Body of pancreas (tissue), 4 donors: ENCODE measurements at regions not wholly inside any gene's neighbourhood (a gene's known extent, or its start where the extent isn't known, plus 50 kb on each side); places are given as distances from the start of the nearest gene placed in this dataset.

Experiments used
- ATAC-seq: fragments of 150-250 bp; one replicate; pipeline ENCODE4 v1.9.1; 2016
- DNase-seq, 4 donors: peaks; one replicate each; pipeline ENCODE4 v3.0.0-alpha.2; 2019
- H3K27ac ChIP-seq, 4 donors: fragments of 200-600 bp; sonication (generic); 1 replicate in 3 of 4; 2 replicates in 1 of 4; pipeline versions ENCODE4 v1.5.1 to v1.6.1; 2016 to 2019; ENCODE audit warnings: mild to moderate bottlenecking in 1 of 4, mixed read lengths in 1 of 4, moderate library complexity in 1 of 4
- H3K27me3 ChIP-seq, 2 donors: fragments of 200-600 bp; sonication (generic); one replicate each; pipeline ENCODE4 v1.6.0; 2016; ENCODE audit warnings: mild to moderate bottlenecking in 1 of 2
- H3K36me3 ChIP-seq, 2 donors: fragments of 200-600 bp; sonication (generic); replicated peaks in 1 of 2; 2 replicates each; pipeline ENCODE4 v1.5.1; 2016; ENCODE audit warnings: low read depth in 2 of 2; ENCODE audit not compliant: insufficient read depth in 1 of 2
- H3K4me1 ChIP-seq: fragments of 200-600 bp; sonication (generic); one replicate; pipeline ENCODE4 v1.6.0; 2016
- H3K4me3 ChIP-seq, 2 donors: fragments of 200-600 bp; sonication (generic); 1 replicate in 1 of 2; 2 replicates in 1 of 2; pipeline ENCODE4 v1.5.1; 2016 to 2019
- H3K9me3 ChIP-seq, 3 donors: fragments of 200-600 bp; sonication (generic); 1 replicate in 2 of 3; 2 replicates in 1 of 3; pipeline ENCODE4 v1.5.1; 2016
- CTCF ChIP-seq, 7 experiments: fragments of 450-650 bp in 4 of 7; fragments of 200-600 bp in 3 of 7; sonication (generic) in 3 of 7; IDR thresholded peaks; one replicate each; pipeline ENCODE4 v1.5.1; 2016 to 2019; ENCODE audit warnings: antibody characterized with exemption in 7 of 7
- POLR2A ChIP-seq, 3 donors: fragments of 450-650 bp; IDR thresholded peaks; one replicate each; pipeline ENCODE4 v1.6.1; 2016; ENCODE audit warnings: antibody characterized with exemption in 3 of 3, mild to moderate bottlenecking in 2 of 3
- WGBS, 2 donors: methylation state at CpG; one replicate each; pipeline ENCODE4 v1.1.5; 2017; 5-methylcytosine and 5-hydroxymethylcytosine counted together
- intact Hi-C: fragments of 100-400 bp; cut with DNase I; formaldehyde crosslinking; loops from one replicate; pipeline ENCODE4 v1.15.1; 2023

DNA sequence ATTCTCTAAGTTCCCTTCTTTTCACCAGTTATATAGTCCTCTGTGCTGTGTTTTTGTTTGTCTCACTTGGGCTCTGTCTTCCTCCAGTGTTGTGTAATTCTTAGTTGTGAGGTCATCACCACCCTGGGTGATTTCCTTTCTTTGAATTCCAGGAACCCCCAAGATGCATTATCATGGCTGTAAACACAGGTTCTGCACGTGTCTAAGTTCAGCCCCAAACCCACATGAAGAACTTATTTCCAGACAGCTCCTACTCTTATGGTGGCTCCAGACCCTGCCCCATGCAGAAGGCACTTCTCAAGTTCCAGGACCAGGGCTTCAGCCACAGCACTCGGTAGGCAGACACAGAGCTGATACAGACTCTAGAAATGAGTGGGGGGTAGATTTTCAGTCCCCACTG lies 560.5 kb downstream of the BCL11B start:
- intact Hi-C loops = no loop called here
- H3K36me3 ChIP-seq = no peaks in the 10 kb centered on the region
- WGBS, 2 donors = 47 to 52% methylated on average over 2 of the region's 2 CpGs
- ATAC-seq = no peak
- TF ChIP-seq CTCF (IDR thresholded peaks at IDR 0.05) (no peak), POLR2A (IDR thresholded peaks at IDR 0.05) (no peak)
- no peak overlapping the region for H3K27ac ChIP-seq
- H3K9me3 ChIP-seq = no peaks in the 10 kb centered on the region
- no peak for DNase-seq
- H3K27me3 ChIP-seq = no peaks in the 10 kb centered on the region
- no peak overlapping the region for H3K4me3 ChIP-seq
- H3K4me1 ChIP-seq = no peaks in the 10 kb centered on the region

DNA sequence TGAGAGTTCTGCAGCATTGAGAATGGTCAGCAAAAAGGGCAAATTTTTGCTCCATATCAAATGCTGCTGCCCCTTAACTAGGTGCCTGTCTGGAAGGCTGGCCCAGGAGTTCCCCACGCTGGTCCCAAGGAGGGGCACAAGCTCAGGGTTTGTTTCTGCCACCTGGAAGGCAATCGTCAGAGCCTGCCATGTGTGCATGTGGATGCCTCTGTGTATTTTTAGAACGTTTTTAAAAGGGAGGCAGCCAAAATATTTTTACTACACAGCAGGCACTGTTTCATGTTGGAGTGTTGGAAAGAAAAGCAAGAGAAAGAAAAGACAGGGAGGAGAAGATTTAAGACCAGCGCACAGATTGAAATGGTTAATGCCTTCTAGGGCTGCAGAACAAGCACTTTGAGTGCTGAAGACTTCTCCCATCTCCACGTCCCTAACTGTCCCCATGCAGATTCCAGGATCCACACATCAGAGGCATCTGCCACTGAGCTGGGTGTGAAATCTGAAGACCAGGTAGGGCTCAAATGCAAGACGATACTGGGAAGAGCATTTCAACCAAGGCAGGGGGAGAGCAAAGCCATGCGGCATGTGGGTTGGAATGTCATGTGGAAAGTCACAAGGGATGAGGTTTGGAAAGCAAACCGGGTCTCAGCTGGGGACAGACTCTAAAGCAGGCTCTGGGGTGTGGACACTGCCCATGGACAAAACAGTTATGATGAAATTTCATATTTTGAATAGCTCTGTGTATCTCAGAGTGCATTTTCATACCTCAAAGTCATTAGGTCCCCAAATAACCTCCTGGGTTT lies 557.2 kb downstream of the BCL11B start:
- ATAC-seq = no peak
- Histone ChIP-seq H3K4me1 (no peaks in the 10 kb centered on the region), H3K36me3 (no peaks in the 10 kb centered on the region), H3K9me3 (no peaks in the 10 kb centered on the region), H3K4me3 (no peak overlapping the region), H3K27me3 (no peaks in the 10 kb centered on the region), H3K27ac (no peak overlapping the region)
- intact Hi-C loops = no loop called here
- no peak for DNase-seq
- WGBS, 2 donors = 43 to 46% methylated on average over 8 of the region's 8 CpGs
- TF ChIP-seq POLR2A (IDR thresholded peaks at IDR 0.05) (no peak), CTCF (IDR thresholded peaks at IDR 0.05) (no peak)

DNA sequence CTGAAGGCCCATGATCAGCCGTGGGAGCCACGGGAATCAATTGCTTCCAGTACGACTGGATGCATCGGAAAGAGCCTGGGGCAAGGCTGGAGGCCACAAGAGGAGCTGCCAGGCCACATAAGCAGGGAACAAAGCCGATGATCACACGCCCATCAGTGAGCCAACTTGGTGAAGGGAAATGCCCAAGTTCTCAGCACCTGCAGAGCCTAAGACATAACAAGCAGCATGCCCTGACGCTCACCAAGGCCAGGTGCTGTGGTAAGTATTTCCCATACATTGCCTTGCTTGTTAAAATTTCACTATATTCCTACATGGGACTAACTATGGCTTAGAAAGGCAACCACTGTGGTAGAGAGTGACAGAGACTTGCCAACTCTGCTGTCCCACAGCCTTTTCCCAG lies 555.9 kb downstream of the BCL11B start:
- Histone ChIP-seq H3K4me1 (no peaks in the 10 kb centered on the region), H3K9me3 (no peaks in the 10 kb centered on the region), H3K36me3 (no peaks in the 10 kb centered on the region), H3K27ac (no peak overlapping the region), H3K27me3 (no peaks in the 10 kb centered on the region), H3K4me3 (no peak overlapping the region)
- intact Hi-C loops = no loop called here
- no peak for ATAC-seq
- WGBS, 2 donors = 72 to 76% methylated on average over 7 of the region's 7 CpGs
- TF ChIP-seq CTCF (IDR thresholded peaks at IDR 0.05) = no peak
- no peak for TF ChIP-seq POLR2A (IDR thresholded peaks at IDR 0.05)
- DNase-seq = no peak

- no peaks in the 10 kb centered on the region for H3K4me1 ChIP-seq
- no peak overlapping the region for H3K4me3 ChIP-seq
- WGBS, 2 donors = 52% methylated on average over 1 of the region's 1 CpG
- ATAC-seq = no peak
- no peaks in the 10 kb centered on the region for H3K36me3 ChIP-seq
- no peak for TF ChIP-seq CTCF (IDR thresholded peaks at IDR 0.05)
- TF ChIP-seq POLR2A (IDR thresholded peaks at IDR 0.05) = no peak
- no peaks in the 10 kb centered on the region for H3K27me3 ChIP-seq
- DNase-seq = no peak
- no peaks in the 10 kb centered on the region for H3K9me3 ChIP-seq
- intact Hi-C loops = no loop called here
- H3K27ac ChIP-seq = no peak overlapping the region
Observed at GRCh38 chr14:98721061-98721460, 550.9 kb downstream of the BCL11B start.

- no peaks in the 10 kb centered on the region for H3K36me3 ChIP-seq
- DNase-seq (no peak), ATAC-seq (no peak)
- TF ChIP-seq CTCF (IDR thresholded peaks at IDR 0.05) = no peak
- TF ChIP-seq POLR2A (IDR thresholded peaks at IDR 0.05) = no peak
- intact Hi-C loops = no loop called here
- no peaks in the 10 kb centered on the region for H3K27me3 ChIP-seq
- H3K9me3 ChIP-seq = no peaks in the 10 kb centered on the region
- no peaks in the 10 kb centered on the region for H3K4me1 ChIP-seq
- no peak overlapping the region for H3K4me3 ChIP-seq
- H3K27ac ChIP-seq = no peak overlapping the region
- whole genome bisulfite sequencing, 2 donors = 32 to 41% methylated on average over 9 of the region's 9 CpGs
Observed at GRCh38 chr14:98724734-98725133, 547.3 kb downstream of the BCL11B start.
